Stomach (tissue), 8 donors: ENCODE measurements at regions not wholly inside any gene's neighbourhood (a gene's known extent, or its start where the extent isn't known, plus 50 kb on each side); places are given as distances from the start of the nearest gene placed in this dataset.

Experiments used
- DNase-seq, 2 donors: peaks; one replicate each; pipeline versions ENCODE4 v3.0.0 to v3.0.0-alpha.2; 2013 to 2019
- H3K27ac ChIP-seq, 5 donors: fragments of 200-600 bp in 4 of 5; sonication (generic) in 4 of 5; one replicate each; pipeline ENCODE4 v1.5.1; 2013 to 2019; ENCODE audit warnings: mild to moderate bottlenecking in 1 of 5, moderate library complexity in 1 of 5
- H3K27me3 ChIP-seq, 3 donors: fragments of 200-600 bp; sonication (generic); one replicate each; pipeline ENCODE4 v1.5.1; 2017 to 2019; ENCODE audit warnings: mixed run types in 1 of 3
- H3K36me3 ChIP-seq, 4 donors: fragments of 200-600 bp; sonication (generic); 1 replicate in 3 of 4; 2 replicates in 1 of 4; pipeline ENCODE4 v1.5.1; 2016 to 2019
- H3K4me1 ChIP-seq, 4 donors: fragments of 200-600 bp; sonication (generic); one replicate each; pipeline ENCODE4 v1.5.1; 2016 to 2019
- H3K4me3 ChIP-seq, 4 donors: fragments of 200-600 bp; sonication (generic) in 3 of 4; one replicate each; pipeline ENCODE4 v1.5.1; 2016 to 2019; ENCODE audit warnings: mild to moderate bottlenecking in 1 of 4
- H3K9me3 ChIP-seq, 4 donors: fragments of 200-600 bp; sonication (generic); one replicate each; pipeline ENCODE4 v1.5.1; 2016 to 2019
- EP300 ChIP-seq: sonication (generic); formaldehyde crosslinking; IDR thresholded peaks from one replicate; pipeline ENCODE4 v1.6.1; 2017; ENCODE audit warnings: antibody characterized with exemption
- POLR2A ChIP-seq, 4 donors: fragments of 450-650 bp; IDR thresholded peaks; one replicate each; pipeline ENCODE4 v1.6.1; 2016; ENCODE audit warnings: antibody characterized with exemption in 4 of 4, control low read depth in 2 of 4, mild to moderate bottlenecking in 1 of 4, moderate library complexity in 1 of 4
- POLR2AphosphoS5 ChIP-seq, 3 donors: sonication (generic); formaldehyde crosslinking; IDR thresholded peaks; one replicate each; pipeline ENCODE4 v1.6.1; 2016; ENCODE audit warnings: antibody characterized with exemption in 3 of 3
- WGBS, 5 donors: extraction: QIAGEN DNeasy Blood & Tissue Kit in 3 of 5; methylation state at CpG; one replicate each; pipeline versions ENCODE4 v1.1.5 to v1.1.7; 2013 to 2018; 5-methylcytosine and 5-hydroxymethylcytosine counted together
- intact Hi-C: fragments of 100-400 bp; cut with DNase I; formaldehyde crosslinking; loops from one replicate; pipeline ENCODE4 v1.15.1; 2023; ENCODE audit warnings: low total_unique reads
- TF ChIP-seq, protein P1 (sequence below), 7 experiments: fragments of 450-650 bp in 4 of 7; fragments of 200-600 bp in 3 of 7; sonication (generic) in 3 of 7; IDR thresholded peaks; one replicate each; pipeline ENCODE4 v1.5.1; 2016 to 2019; ENCODE audit warnings: antibody characterized with exemption in 7 of 7, control low read depth in 2 of 7, mild to moderate bottlenecking in 1 of 7
- donor health status: healthy with polysubstance abuse.
- donor health status: Bipolar disorder and iron deficiency.
- donor health status: healthy.

DNA sequence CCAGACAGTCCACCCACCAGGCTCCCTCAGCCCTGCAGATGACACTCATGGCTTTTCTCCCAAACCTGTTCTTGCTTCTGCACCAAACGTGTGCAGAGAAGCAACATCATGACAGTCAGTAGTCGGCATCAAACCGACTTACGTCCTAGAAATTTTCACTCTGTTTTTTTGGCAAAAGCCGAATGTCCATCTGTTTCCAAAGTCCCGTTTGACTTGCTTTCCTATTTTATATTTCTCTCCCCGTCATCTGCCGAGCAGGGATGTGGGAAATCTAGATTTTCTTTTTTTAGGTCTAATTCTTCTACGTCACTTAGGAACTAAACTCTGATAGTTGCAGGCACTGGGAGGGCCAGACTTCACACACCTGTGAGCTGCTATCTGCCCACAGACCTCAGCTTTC is 104.9 kb downstream of the RMI2 start:
- no peak overlapping the region for H3K27ac ChIP-seq
- H3K27me3 ChIP-seq, result no peaks in the 10 kb centered on the region
- 89 to 96% (median 94%) methylated on average over 9 of the region's 9 CpGs for WGBS, 5 donors
- H3K9me3 ChIP-seq, result no peaks in the 10 kb centered on the region
- TF ChIP-seq POLR2A (IDR thresholded peaks at IDR 0.05) (no peak), POLR2AphosphoS5 (IDR thresholded peaks at IDR 0.05) (no peak), EP300 (no peak)
- TF ChIP-seq, protein P1, sequence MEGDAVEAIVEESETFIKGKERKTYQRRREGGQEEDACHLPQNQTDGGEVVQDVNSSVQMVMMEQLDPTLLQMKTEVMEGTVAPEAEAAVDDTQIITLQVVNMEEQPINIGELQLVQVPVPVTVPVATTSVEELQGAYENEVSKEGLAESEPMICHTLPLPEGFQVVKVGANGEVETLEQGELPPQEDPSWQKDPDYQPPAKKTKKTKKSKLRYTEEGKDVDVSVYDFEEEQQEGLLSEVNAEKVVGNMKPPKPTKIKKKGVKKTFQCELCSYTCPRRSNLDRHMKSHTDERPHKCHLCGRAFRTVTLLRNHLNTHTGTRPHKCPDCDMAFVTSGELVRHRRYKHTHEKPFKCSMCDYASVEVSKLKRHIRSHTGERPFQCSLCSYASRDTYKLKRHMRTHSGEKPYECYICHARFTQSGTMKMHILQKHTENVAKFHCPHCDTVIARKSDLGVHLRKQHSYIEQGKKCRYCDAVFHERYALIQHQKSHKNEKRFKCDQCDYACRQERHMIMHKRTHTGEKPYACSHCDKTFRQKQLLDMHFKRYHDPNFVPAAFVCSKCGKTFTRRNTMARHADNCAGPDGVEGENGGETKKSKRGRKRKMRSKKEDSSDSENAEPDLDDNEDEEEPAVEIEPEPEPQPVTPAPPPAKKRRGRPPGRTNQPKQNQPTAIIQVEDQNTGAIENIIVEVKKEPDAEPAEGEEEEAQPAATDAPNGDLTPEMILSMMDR (IDR thresholded peaks at IDR 0.05), result no peak
- intact Hi-C loops, result no loop called here
- no peak for DNase-seq
- no peaks in the 10 kb centered on the region for H3K36me3 ChIP-seq
- no peak overlapping the region for H3K4me3 ChIP-seq
- H3K4me1 ChIP-seq, result no peaks in the 10 kb centered on the region

DNA sequence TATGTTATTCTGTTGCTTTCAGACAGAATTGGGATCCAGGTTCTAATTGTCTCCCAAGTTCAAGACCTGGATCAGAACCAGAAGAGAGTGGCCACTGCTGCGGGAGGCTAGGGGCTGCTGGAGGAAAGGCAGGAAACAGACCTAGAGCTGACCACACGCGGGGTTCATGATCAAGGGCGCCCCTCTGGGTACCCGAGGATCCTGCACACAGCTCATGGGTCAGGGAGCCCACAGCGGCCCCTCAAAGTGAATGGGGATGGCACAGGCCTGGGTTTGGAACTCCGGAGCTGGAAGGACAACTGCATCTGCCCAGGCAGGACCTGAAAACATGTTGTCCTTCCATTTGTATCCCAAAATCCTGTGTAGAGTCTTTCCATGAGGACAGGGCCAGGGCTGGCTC is 107.0 kb downstream of the RMI2 start:
- H3K36me3 ChIP-seq, result no peaks in the 10 kb centered on the region
- H3K27ac ChIP-seq, result peak overlapping the region in 1 of 5 donors; percentile 33
- WGBS, 5 donors, result 75 to 95% (median 95%) methylated on average over 4 to 7 of the region's 7 CpGs
- no peaks in the 10 kb centered on the region for H3K27me3 ChIP-seq
- TF ChIP-seq, protein P1 (IDR thresholded peaks at IDR 0.05), result no peak
- TF ChIP-seq EP300 (no peak), POLR2AphosphoS5 (IDR thresholded peaks at IDR 0.05) (no peak), POLR2A (IDR thresholded peaks at IDR 0.05) (no peak)
- no peak overlapping the region for H3K4me3 ChIP-seq
- no peak for DNase-seq
- intact Hi-C loops, result no loop called here
- no peaks in the 10 kb centered on the region for H3K4me1 ChIP-seq
- no peaks in the 10 kb centered on the region for H3K9me3 ChIP-seq

DNA sequence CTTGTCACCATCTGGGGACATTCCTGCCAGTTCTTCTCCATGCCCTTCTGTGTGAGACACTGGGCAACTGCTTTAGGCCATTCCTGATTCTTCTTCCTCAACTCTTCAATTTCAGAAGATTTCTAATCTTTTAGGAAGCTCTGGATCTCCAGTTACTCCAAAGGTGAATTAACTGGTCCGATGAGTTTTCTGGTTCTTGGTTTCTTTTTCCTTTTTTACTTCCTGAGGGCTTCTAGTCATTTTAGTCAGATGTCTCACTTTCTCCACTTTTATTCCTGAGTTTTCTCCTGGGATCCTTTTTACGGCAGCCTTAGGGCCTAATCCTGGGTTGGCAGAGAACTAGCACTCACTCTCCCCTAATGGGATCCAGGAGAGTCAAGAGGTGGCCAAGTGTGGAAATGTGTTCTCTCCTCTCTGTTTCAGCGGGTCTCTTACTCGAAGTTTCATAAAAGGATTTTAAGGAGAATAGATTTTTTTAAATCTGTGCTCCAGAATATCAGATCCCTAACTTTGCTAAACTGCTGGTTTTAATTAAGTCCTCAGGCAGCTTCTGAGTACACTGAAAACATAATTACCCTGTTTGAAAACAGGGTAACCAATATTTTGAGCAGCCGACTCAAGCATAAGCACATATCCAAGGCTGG is 107.6 kb downstream of the RMI2 start:
- DNase-seq, result no peak
- Histone ChIP-seq H3K36me3 (no peaks in the 10 kb centered on the region), H3K27ac (peak overlapping the region in 1 of 5 donors; percentile 33), H3K27me3 (no peaks in the 10 kb centered on the region), H3K4me3 (no peak overlapping the region), H3K4me1 (no peaks in the 10 kb centered on the region), H3K9me3 (no peaks in the 10 kb centered on the region)
- 66 to 80% (median 75%) methylated on average over 5 of the region's 5 CpGs for WGBS, 5 donors
- TF ChIP-seq, protein P1 (IDR thresholded peaks at IDR 0.05), result no peak
- no peak for TF ChIP-seq POLR2A (IDR thresholded peaks at IDR 0.05)
- TF ChIP-seq POLR2AphosphoS5 (IDR thresholded peaks at IDR 0.05), result no peak
- TF ChIP-seq EP300, result no peak
- intact Hi-C loops, result no loop called here

DNA sequence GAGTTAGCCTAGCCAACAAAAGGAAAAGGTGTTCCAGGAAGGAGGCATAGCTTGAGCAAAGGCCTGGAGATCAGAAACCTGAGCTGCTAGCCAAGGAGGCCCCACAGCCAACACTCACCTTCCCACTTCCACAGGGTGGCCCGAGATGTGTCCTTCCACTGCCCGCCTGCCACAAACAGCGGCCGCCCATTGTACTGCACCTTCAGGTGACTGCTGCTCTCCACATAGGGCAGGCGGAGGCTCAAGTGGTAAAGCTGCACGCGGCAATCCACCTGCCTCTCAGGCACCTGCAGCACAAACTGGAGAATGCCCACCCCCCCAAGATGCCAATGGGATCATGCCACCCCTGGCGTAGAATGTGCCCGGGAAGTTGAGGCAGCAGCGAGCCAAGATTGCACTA is 111.5 kb downstream of the RMI2 start:
- H3K36me3 ChIP-seq, result no peaks in the 10 kb centered on the region
- H3K27ac ChIP-seq, result no peak overlapping the region
- intact Hi-C loops, result no loop called here
- H3K9me3 ChIP-seq, result no peaks in the 10 kb centered on the region
- WGBS, 5 donors, result 87 to 98% (median 95%) methylated on average over 7 to 10 of the region's 10 CpGs
- no peaks in the 10 kb centered on the region for H3K4me1 ChIP-seq
- H3K27me3 ChIP-seq, result no peaks in the 10 kb centered on the region
- TF ChIP-seq, protein P1 (IDR thresholded peaks at IDR 0.05), result no peak
- TF ChIP-seq POLR2A (IDR thresholded peaks at IDR 0.05) (no peak), EP300 (no peak), POLR2AphosphoS5 (IDR thresholded peaks at IDR 0.05) (no peak)
- H3K4me3 ChIP-seq, result no peak overlapping the region
- no peak for DNase-seq
